ENCODE measurements at regions not wholly inside any gene's neighbourhood (a gene's known extent, or its start where the extent isn't known, plus 50 kb on each side); places are given as distances from the start of the nearest gene placed in this dataset.
"Not testable (repeated sequence)": the region's sequence is repeated elsewhere in the genome, so short reads cannot be mapped to it uniquely, and the experiment has no call there.

GRCh38 chr10:3969876-3970666, 185.1 kb upstream of the KLF6 start:
- peak; percentile 37 for DNase-seq

- DNase-seq = no peak
Observed at GRCh38 chr10:3968727-3969126, 183.7 kb upstream of the KLF6 start.

GRCh38 chr10:3964516-3964915, 179.5 kb upstream of the KLF6 start:
- DNase-seq = no peak

GRCh38 chr10:3963191-3963673, 178.2 kb upstream of the KLF6 start:
- no peak for DNase-seq

GRCh38 chr10:3961082-3961481, 176.1 kb upstream of the KLF6 start:
- peak; percentile 56 for DNase-seq

GRCh38 chr10:3960496-3960895, 175.5 kb upstream of the KLF6 start:
- DNase-seq = no peak

- DNase-seq = no peak
Observed at GRCh38 chr10:3959370-3960325, 174.6 kb upstream of the KLF6 start.

GRCh38 chr10:3958472-3958996, 173.5 kb upstream of the KLF6 start:
- no peak for DNase-seq

GRCh38 chr10:3955955-3956617, 171.1 kb upstream of the KLF6 start:
- DNase-seq = no peak

GRCh38 chr10:3955493-3955892, 170.5 kb upstream of the KLF6 start:
- DNase-seq = no peak

- DNase-seq = no peak
Observed at GRCh38 chr10:3954615-3955014, 169.6 kb upstream of the KLF6 start.

- DNase-seq = not testable (repeated sequence)
Observed at GRCh38 chr10:3954007-3954406, 169.0 kb upstream of the KLF6 start.

- no peak for DNase-seq
Observed at GRCh38 chr10:3951993-3952392, 167.0 kb upstream of the KLF6 start.

GRCh38 chr10:3950676-3951275, 165.8 kb upstream of the KLF6 start:
- DNase-seq = no peak

- DNase-seq = no peak
Observed at GRCh38 chr10:3949711-3950110, 164.7 kb upstream of the KLF6 start.

GRCh38 chr10:3948843-3949242, 163.8 kb upstream of the KLF6 start:
- peak; percentile 91 for DNase-seq

- DNase-seq = no peak
Observed at GRCh38 chr10:3946234-3947229, 161.5 kb upstream of the KLF6 start.

GRCh38 chr10:3945026-3945425, 160.0 kb upstream of the KLF6 start:
- no peak for DNase-seq

- DNase-seq = no peak
Observed at GRCh38 chr10:3944591-3944990, 159.6 kb upstream of the KLF6 start.

- no peak for DNase-seq
Observed at GRCh38 chr10:3943695-3944257, 158.8 kb upstream of the KLF6 start.

Measured in activated CD4-positive, alpha-beta T cell treated with anti-CD3 and anti-CD28 coated beads, Interleukin-2, amount 50 U/mL, for 16 hours (primary cell).